Spleen (tissue), 11 donors: ENCODE measurements at regions not wholly inside any gene's neighbourhood (a gene's known extent, or its start where the extent isn't known, plus 50 kb on each side); places are given as distances from the start of the nearest gene placed in this dataset.

Experiments used
- DNase-seq: peaks from one replicate; pipeline ENCODE4 v3.0.0-alpha.2; 2020
- H3K27ac ChIP-seq, 8 donors: fragments of 200-600 bp; sonication (generic) in 7 of 8; 1 replicate in 4 of 8; 2 replicates in 4 of 8; pipeline versions ENCODE4 v1.5.0 to v1.8.0; 2016 to 2021; ENCODE audit warnings: inconsistent platforms in 4 of 8, mild to moderate bottlenecking in 4 of 8, moderate library complexity in 1 of 8
- H3K27me3 ChIP-seq, 7 donors: fragments of 200-600 bp; sonication (generic) in 6 of 7; replicated peaks in 1 of 7; 1 replicate in 4 of 7; 2 replicates in 3 of 7; pipeline versions ENCODE4 v1.5.0 to v1.8.0; 2016 to 2021; ENCODE audit warnings: inconsistent platforms in 3 of 7, mild to moderate bottlenecking in 1 of 7
- H3K36me3 ChIP-seq, 6 donors: fragments of 200-600 bp; sonication (generic) in 5 of 6; 1 replicate in 4 of 6; 2 replicates in 2 of 6; pipeline versions ENCODE4 v1.5.0 to v1.8.0; 2016 to 2021; ENCODE audit warnings: inconsistent platforms in 2 of 6
- H3K4me1 ChIP-seq, 6 donors: fragments of 200-600 bp; sonication (generic) in 5 of 6; 1 replicate in 3 of 6; 2 replicates in 3 of 6; pipeline versions ENCODE4 v1.5.0 to v1.8.0; 2016 to 2021; ENCODE audit warnings: inconsistent platforms in 3 of 6
- H3K4me3 ChIP-seq, 8 donors: fragments of 200-600 bp; sonication (generic) in 7 of 8; 1 replicate in 4 of 8; 2 replicates in 4 of 8; pipeline versions ENCODE4 v1.5.0 to v1.8.0; 2016 to 2021; ENCODE audit warnings: inconsistent platforms in 4 of 8, mild to moderate bottlenecking in 4 of 8, moderate library complexity in 2 of 8
- H3K9me3 ChIP-seq, 8 donors: fragments of 200-600 bp; sonication (generic) in 7 of 8; 1 replicate in 4 of 8; 2 replicates in 4 of 8; pipeline versions ENCODE4 v1.5.0 to v1.8.0; 2016 to 2021; ENCODE audit warnings: inconsistent platforms in 4 of 8
- CTCF ChIP-seq, 11 experiments: fragments of 200-600 bp in 7 of 11; fragments of 450-650 bp in 4 of 11; sonication (generic) in 4 of 11; IDR thresholded peaks in 8 of 11; conservative IDR thresholded peaks in 3 of 11; 1 replicate in 7 of 11; 2 replicates in 4 of 11; pipeline versions ENCODE4 v1.4.0 to v1.8.0; 2016 to 2021; ENCODE audit warnings: antibody characterized with exemption in 11 of 11, inconsistent platforms in 4 of 11, mild to moderate bottlenecking in 1 of 11
- POLR2A ChIP-seq, 3 donors: fragments of 450-650 bp; IDR thresholded peaks; one replicate each; pipeline ENCODE4 v1.5.1; 2017; ENCODE audit warnings: antibody characterized with exemption in 3 of 3, mild to moderate bottlenecking in 1 of 3
- POLR2AphosphoS5 ChIP-seq, 3 donors: sonication (generic); formaldehyde crosslinking; IDR thresholded peaks; one replicate each; pipeline ENCODE4 v1.5.1; 2017; ENCODE audit warnings: antibody characterized with exemption in 3 of 3
- WGBS, 5 donors: extraction: QIAGEN DNeasy Blood & Tissue Kit in 3 of 5; methylation state at CpG; one replicate each; pipeline versions ENCODE4 v1.1.5 to v1.1.7; 2013 to 2018; 5-methylcytosine and 5-hydroxymethylcytosine counted together
- intact Hi-C: fragments of 100-400 bp; cut with DNase I; formaldehyde crosslinking; loops from one replicate; pipeline ENCODE4 v1.15.0; 2023; ENCODE audit warnings: low total_unique reads
- donor health status: healthy with polysubstance abuse.
- donor health status: DM: no; HTN: no; CAD: no; lungs with moderate emphysema.
- donor health status: DM: no; HTN: no; CAD: no.
- donor health status: Bipolar disorder and iron deficiency.
- donor health status: healthy.
- donor health status: DM: no; HTN: no; CAD: no.
- donor health status: DM: yes; HTN: yes; CAD: no.

GRCh38 chr13:90918536-90918935 is 429.0 kb upstream of the MIR17HG start:
- intact Hi-C loops = no loop called here

GRCh38 chr13:90919153-90919552 is 428.3 kb upstream of the MIR17HG start:
- TF ChIP-seq POLR2AphosphoS5 (IDR thresholded peaks at IDR 0.05) (no peak), POLR2A (IDR thresholded peaks at IDR 0.05) (no peak), CTCF (IDR thresholded peaks at IDR 0.05 in 8 of 11, conservative IDR thresholded peaks at IDR 0.05 in 3 of 11) (no peak)
- Histone ChIP-seq H3K27me3 (no peaks in the 10 kb centered on the region), H3K36me3 (no peaks in the 10 kb centered on the region), H3K9me3 (no peaks in the 10 kb centered on the region), H3K4me3 (no peak overlapping the region), H3K4me1 (no peaks in the 10 kb centered on the region), H3K27ac (no peak overlapping the region)
- intact Hi-C loops = no loop called here
- DNase-seq = no peak
- WGBS, 5 donors = 76 to 84% (median 83%) methylated on average over 3 of the region's 3 CpGs

More at GRCh38 chr13:90918536-90918935, 429.0 kb upstream of the MIR17HG start:
- H3K27me3 ChIP-seq = no peaks in the 10 kb centered on the region
- DNase-seq = no peak
- no peak overlapping the region for H3K4me3 ChIP-seq
- WGBS, 5 donors = 28 to 54% (median 39%) methylated on average over 2 of the region's 2 CpGs
- no peaks in the 10 kb centered on the region for H3K4me1 ChIP-seq
- H3K27ac ChIP-seq = no peak overlapping the region
- TF ChIP-seq POLR2AphosphoS5 (IDR thresholded peaks at IDR 0.05) (no peak), CTCF (IDR thresholded peaks at IDR 0.05 in 8 of 11, conservative IDR thresholded peaks at IDR 0.05 in 3 of 11) (no peak), POLR2A (IDR thresholded peaks at IDR 0.05) (no peak)
- no peaks in the 10 kb centered on the region for H3K36me3 ChIP-seq
- no peaks in the 10 kb centered on the region for H3K9me3 ChIP-seq

- Histone ChIP-seq H3K9me3 (peaks cover 0 to 8% (median 6%) of the 10 kb centered on the region in 8 donors), H3K4me3 (no peak overlapping the region), H3K27ac (no peak overlapping the region), H3K36me3 (no peaks in the 10 kb centered on the region), H3K4me1 (no peaks in the 10 kb centered on the region), H3K27me3 (no peaks in the 10 kb centered on the region)
- TF ChIP-seq POLR2AphosphoS5 (IDR thresholded peaks at IDR 0.05) (no peak), CTCF (IDR thresholded peaks at IDR 0.05 in 8 of 11, conservative IDR thresholded peaks at IDR 0.05 in 3 of 11) (no peak), POLR2A (IDR thresholded peaks at IDR 0.05) (no peak)
- DNase-seq = no peak
- 54 to 66% (median 64%) methylated on average over 2 of the region's 2 CpGs for WGBS, 5 donors
- intact Hi-C loops = no loop called here
Measured at GRCh38 chr13:90926459-90926858, 421.0 kb upstream of the MIR17HG start.

GRCh38 chr13:90928109-90928508 is 419.4 kb upstream of the MIR17HG start:
- no peaks in the 10 kb centered on the region for H3K4me1 ChIP-seq
- H3K9me3 ChIP-seq = peaks cover 0 to 11% (median 6%) of the 10 kb centered on the region in 8 donors
- no peaks in the 10 kb centered on the region for H3K36me3 ChIP-seq
- H3K27ac ChIP-seq = no peak overlapping the region
- WGBS, 5 donors = 79 to 90% (median 87%) methylated on average over 7 of the region's 7 CpGs
- no peak for DNase-seq
- TF ChIP-seq CTCF (IDR thresholded peaks at IDR 0.05 in 8 of 11, conservative IDR thresholded peaks at IDR 0.05 in 3 of 11) = no peak
- no peak for TF ChIP-seq POLR2AphosphoS5 (IDR thresholded peaks at IDR 0.05)
- TF ChIP-seq POLR2A (IDR thresholded peaks at IDR 0.05) = no peak
- no peaks in the 10 kb centered on the region for H3K27me3 ChIP-seq
- H3K4me3 ChIP-seq = no peak overlapping the region
- intact Hi-C loops = no loop called here
